Neural progenitor cell (in vitro differentiated cells): ENCODE measurements at regions not wholly inside any gene's neighbourhood (a gene's known extent, or its start where the extent isn't known, plus 50 kb on each side); places are given as distances from the start of the nearest gene placed in this dataset.

ENCODE experiments used
- DNase-seq: peaks from one replicate; pipeline ENCODE4 v3.0.0-alpha.2; 2016; ENCODE audit warnings: low spot score
- H2AFZ ChIP-seq: fragments of 200-600 bp; sonication (generic); replicated peaks from 2 replicates; pipeline ENCODE4 v1.6.1; 2016; ENCODE audit warnings: antibody characterized with exemption
- H3F3A ChIP-seq: fragments of 200-600 bp; sonication (generic); 2 replicates; pipeline ENCODE4 v1.6.1; 2016; ENCODE audit warnings: antibody characterized with exemption, low read depth
- H3K27ac ChIP-seq: fragments of 200-600 bp; sonication (generic); 2 replicates; pipeline ENCODE4 v1.5.1; 2016; ENCODE audit warnings: mild to moderate bottlenecking
- H3K27me3 ChIP-seq: fragments of 200-600 bp; sonication (generic); 2 replicates; pipeline ENCODE4 v1.6.1; 2016; ENCODE audit warnings: mild to moderate bottlenecking, moderate library complexity
- H3K36me3 ChIP-seq: fragments of 200-600 bp; sonication (generic); 2 replicates; pipeline ENCODE4 v1.5.1; 2016
- H3K4me1 ChIP-seq: fragments of 200-600 bp; sonication (generic); 2 replicates; pipeline ENCODE4 v1.6.1; 2016; ENCODE audit warnings: mixed run types
- H3K4me2 ChIP-seq: fragments of 200-600 bp; sonication (generic); 2 replicates; pipeline ENCODE4 v1.6.1; 2016
- H3K4me3 ChIP-seq: fragments of 200-600 bp; sonication (generic); 2 replicates; pipeline ENCODE4 v1.5.1; 2016
- H3K79me2 ChIP-seq: fragments of 200-600 bp; sonication (generic); 2 replicates; pipeline ENCODE4 v1.6.1; 2016; ENCODE audit warnings: low read depth
- H3K9ac ChIP-seq: fragments of 200-600 bp; sonication (generic); 2 replicates; pipeline ENCODE4 v1.6.1; 2016
- H3K9me3 ChIP-seq: fragments of 200-600 bp; sonication (generic); 2 replicates; pipeline ENCODE4 v1.5.1; 2016; ENCODE audit warnings: low read depth
- H4K20me1 ChIP-seq: fragments of 200-600 bp; sonication (generic); 2 replicates; pipeline ENCODE4 v1.6.1; 2016; ENCODE audit warnings: low read depth
- H3K27ac Mint-ChIP-seq: 3 replicates; pipeline ENCODE4 v1.8.0; 2021; ENCODE audit warnings: mixed read lengths
- H3K27me3 Mint-ChIP-seq: 2 replicates; pipeline ENCODE4 v1.8.0; 2022; ENCODE audit warnings: low read depth, mild to moderate bottlenecking, inconsistent platforms, moderate library complexity, mixed read lengths; ENCODE audit not compliant: insufficient read depth
- H3K36me3 Mint-ChIP-seq: 3 replicates; pipeline ENCODE4 v1.8.0; 2021; ENCODE audit warnings: mixed read lengths
- H3K4me1 Mint-ChIP-seq: 3 replicates; pipeline ENCODE4 v1.8.0; 2021; ENCODE audit warnings: mixed read lengths
- H3K4me3 Mint-ChIP-seq: 3 replicates; pipeline ENCODE4 v1.8.0; 2021; ENCODE audit warnings: mild to moderate bottlenecking, moderate library complexity, mixed read lengths
- H3K9me3 Mint-ChIP-seq: 3 replicates; pipeline ENCODE4 v1.8.0; 2020; ENCODE audit warnings: mixed read lengths
- CTCF ChIP-seq: fragments of 200-600 bp; sonication (generic); IDR thresholded peaks from 2 replicates; pipeline ENCODE4 v1.5.1; 2017; ENCODE audit warnings: antibody characterized with exemption, mild to moderate bottlenecking
- EZH2 ChIP-seq: fragments of 200-600 bp; sonication (generic); IDR thresholded peaks from 2 replicates; pipeline ENCODE4 v1.6.1; 2017; ENCODE audit warnings: antibody characterized with exemption, mild to moderate bottlenecking, moderate library complexity
- EZH2phosphoT487 ChIP-seq: fragments of 200-600 bp; sonication (generic); IDR thresholded peaks from 2 replicates; pipeline ENCODE4 v1.6.1; 2017; ENCODE audit warnings: antibody characterized with exemption

GRCh38 chr1:184310157-184310819 lies 76.5 kb upstream of the C1orf21 start:
- no peaks in the 10 kb centered on the region for H4K20me1 ChIP-seq
- no peaks in the 10 kb centered on the region for H3K79me2 ChIP-seq
- H3K4me3 ChIP-seq: no peak overlapping the region
- H3K27ac ChIP-seq: no peak overlapping the region
- H3K27ac Mint-ChIP-seq: no peak overlapping the region
- DNase-seq: no peak
- H2AFZ ChIP-seq: no peak overlapping the region
- H3K9me3 Mint-ChIP-seq: peaks cover 12% of the 10 kb centered on the region
- H3K9ac ChIP-seq: no peak overlapping the region
- H3K4me2 ChIP-seq: no peak overlapping the region
- H3K27me3 Mint-ChIP-seq: peaks cover 2% of the 10 kb centered on the region
- H3K27me3 ChIP-seq: no peaks in the 10 kb centered on the region
- peaks cover 6% of the 10 kb centered on the region for H3K9me3 ChIP-seq
- H3K36me3 Mint-ChIP-seq: peaks cover 4% of the 10 kb centered on the region
- no peaks in the 10 kb centered on the region for H3K36me3 ChIP-seq
- no peak overlapping the region for H3K4me3 Mint-ChIP-seq
- no peaks in the 10 kb centered on the region for H3F3A ChIP-seq
- TF ChIP-seq EZH2: no peak
- no peak for TF ChIP-seq EZH2phosphoT487
- TF ChIP-seq CTCF: no peak
- no peaks in the 10 kb centered on the region for H3K4me1 Mint-ChIP-seq
- H3K4me1 ChIP-seq: peaks cover 4% of the 10 kb centered on the region

GRCh38 chr1:184311580-184311979 lies 75.2 kb upstream of the C1orf21 start:
- no peak overlapping the region for H3K27ac ChIP-seq
- H3K9me3 Mint-ChIP-seq: peaks cover 7% of the 10 kb centered on the region
- no peak for DNase-seq
- no peak overlapping the region for H3K4me3 ChIP-seq
- H3K4me1 Mint-ChIP-seq: no peaks in the 10 kb centered on the region
- H3K27me3 ChIP-seq: no peaks in the 10 kb centered on the region
- H3K9me3 ChIP-seq: peaks cover 5% of the 10 kb centered on the region
- H3K79me2 ChIP-seq: no peaks in the 10 kb centered on the region
- H3K4me3 Mint-ChIP-seq: no peak overlapping the region
- no peak overlapping the region for H2AFZ ChIP-seq
- H4K20me1 ChIP-seq: no peaks in the 10 kb centered on the region
- no peak overlapping the region for H3K4me2 ChIP-seq
- TF ChIP-seq CTCF (no peak), EZH2phosphoT487 (no peak), EZH2 (no peak)
- peaks cover 4% of the 10 kb centered on the region for H3K4me1 ChIP-seq
- H3F3A ChIP-seq: no peaks in the 10 kb centered on the region
- H3K27me3 Mint-ChIP-seq: peaks cover 2% of the 10 kb centered on the region
- no peaks in the 10 kb centered on the region for H3K36me3 ChIP-seq
- H3K9ac ChIP-seq: no peak overlapping the region
- no peak overlapping the region for H3K27ac Mint-ChIP-seq
- peaks cover 2% of the 10 kb centered on the region for H3K36me3 Mint-ChIP-seq

- H3K36me3 ChIP-seq: no peaks in the 10 kb centered on the region
- no peaks in the 10 kb centered on the region for H3K9me3 Mint-ChIP-seq
- no peaks in the 10 kb centered on the region for H3K9me3 ChIP-seq
- H3K9ac ChIP-seq: no peak overlapping the region
- TF ChIP-seq CTCF (no peak), EZH2 (no peak), EZH2phosphoT487 (no peak)
- H3K4me3 Mint-ChIP-seq: no peak overlapping the region
- H3F3A ChIP-seq: no peaks in the 10 kb centered on the region
- H3K4me1 Mint-ChIP-seq: no peaks in the 10 kb centered on the region
- H3K27ac Mint-ChIP-seq: no peak overlapping the region
- DNase-seq: no peak
- H3K27me3 ChIP-seq: no peaks in the 10 kb centered on the region
- H2AFZ ChIP-seq: no peak overlapping the region
- no peak overlapping the region for H3K4me3 ChIP-seq
- no peaks in the 10 kb centered on the region for H3K27me3 Mint-ChIP-seq
- H3K27ac ChIP-seq: no peak overlapping the region
- H3K79me2 ChIP-seq: no peaks in the 10 kb centered on the region
- H4K20me1 ChIP-seq: no peaks in the 10 kb centered on the region
- no peak overlapping the region for H3K4me2 ChIP-seq
- no peaks in the 10 kb centered on the region for H3K36me3 Mint-ChIP-seq
- H3K4me1 ChIP-seq: peaks cover 4% of the 10 kb centered on the region
Measured at GRCh38 chr1:184315254-184315653, 71.6 kb upstream of the C1orf21 start.
